ENCODE measurements at regions not wholly inside any gene's neighbourhood (a gene's known extent, or its start where the extent isn't known, plus 50 kb on each side); places are given as distances from the start of the nearest gene placed in this dataset.

GRCh38 chr15:77825546-77825945 lies 192.8 kb upstream of the LINGO1 start:
- Histone ChIP-seq H3K9me3 (ENCODE audit: control insufficient read depth, low read length) (no peaks in the 10 kb centered on the region), H4K91ac (ENCODE audit: low read length) (no peak overlapping the region), H3K4me3 (ENCODE audit: insufficient read depth in 1 of 2, low read depth in 1 of 2, low read length in 2 of 2) (no peak overlapping the region), H3K27me3 (ENCODE audit: control insufficient read depth in 1 of 2, insufficient read depth in 1 of 2, low read length in 2 of 2) (peaks cover 72 to 79% of the 10 kb centered on the region in 2 experiments), H2AFZ (ENCODE audit: low read depth, low read length) (no peak overlapping the region), H2BK12ac (ENCODE audit: low read length in 2 of 2) (no peak overlapping the region), H3K4me1 (ENCODE audit: control insufficient read depth, insufficient read depth, low read depth, low read length) (peaks cover 5% of the 10 kb centered on the region), H3K9ac (ENCODE audit: low read length) (no peak overlapping the region), H2AK5ac (ENCODE audit: low read length, severe bottlenecking) (no peak overlapping the region), H3K23ac (ENCODE audit: low read length in 2 of 2) (no peak overlapping the region), H3K27ac (ENCODE audit: low read length, poor library complexity, severe bottlenecking) (no peak overlapping the region), H2BK120ac (ENCODE audit: low read depth, low read length) (no peak overlapping the region), H3K14ac (ENCODE audit: low read length in 2 of 2) (no peak overlapping the region), H3K79me1 (replicated peaks; ENCODE audit: low read length, poor library complexity, severe bottlenecking) (no peaks in the 10 kb centered on the region), H3K4me2 (ENCODE audit: low read length, poor library complexity, severe bottlenecking) (no peak overlapping the region), H4K8ac (ENCODE audit: low read length) (no peak overlapping the region), H3K4ac (ENCODE audit: low read depth in 1 of 2, low read length in 2 of 2) (no peak overlapping the region), H2BK5ac (ENCODE audit: low read depth, low read length, poor library complexity, severe bottlenecking) (no peak overlapping the region), H3K36me3 (ENCODE audit: control insufficient read depth in 1 of 2, insufficient read depth in 2 of 2, low read depth in 1 of 2, low read length in 2 of 2) (no peaks in the 10 kb centered on the region), H3K18ac (ENCODE audit: low read depth in 1 of 2, low read length in 2 of 2) (no peak overlapping the region), H2BK15ac (ENCODE audit: low read depth, poor library complexity, severe bottlenecking) (no peak overlapping the region)
- WGBS = 85% methylated on average over 7 of the region's 7 CpGs
- DNase-seq = no peak

- no peak overlapping the region for H2BK5ac ChIP-seq (ENCODE audit: low read depth, low read length, poor library complexity, severe bottlenecking)
- no peaks in the 10 kb centered on the region for H3K79me1 ChIP-seq (replicated peaks; ENCODE audit: low read length, poor library complexity, severe bottlenecking)
- H2AK5ac ChIP-seq (ENCODE audit: low read length, severe bottlenecking) = no peak overlapping the region
- no peak overlapping the region for H2AFZ ChIP-seq (ENCODE audit: low read depth, low read length)
- no peak for DNase-seq
- no peaks in the 10 kb centered on the region for H3K36me3 ChIP-seq (ENCODE audit: control insufficient read depth in 1 of 2, insufficient read depth in 2 of 2, low read depth in 1 of 2, low read length in 2 of 2)
- H3K4me2 ChIP-seq (ENCODE audit: low read length, poor library complexity, severe bottlenecking) = no peak overlapping the region
- no peak overlapping the region for H3K9ac ChIP-seq (ENCODE audit: low read length)
- no peak overlapping the region for H4K91ac ChIP-seq (ENCODE audit: low read length)
- peaks cover 75 to 82% of the 10 kb centered on the region in 2 experiments for H3K27me3 ChIP-seq (ENCODE audit: control insufficient read depth in 1 of 2, insufficient read depth in 1 of 2, low read length in 2 of 2)
- H3K18ac ChIP-seq (ENCODE audit: low read depth in 1 of 2, low read length in 2 of 2) = no peak overlapping the region
- no peak overlapping the region for H3K4ac ChIP-seq (ENCODE audit: low read depth in 1 of 2, low read length in 2 of 2)
- no peak overlapping the region for H3K4me3 ChIP-seq (ENCODE audit: insufficient read depth in 1 of 2, low read depth in 1 of 2, low read length in 2 of 2)
- H3K4me1 ChIP-seq (ENCODE audit: control insufficient read depth, insufficient read depth, low read depth, low read length) = peaks cover 7% of the 10 kb centered on the region
- H3K9me3 ChIP-seq (ENCODE audit: control insufficient read depth, low read length) = no peaks in the 10 kb centered on the region
- H2BK120ac ChIP-seq (ENCODE audit: low read depth, low read length) = no peak overlapping the region
- H3K27ac ChIP-seq (ENCODE audit: low read length, poor library complexity, severe bottlenecking) = no peak overlapping the region
- no peak overlapping the region for H2BK15ac ChIP-seq (ENCODE audit: low read depth, poor library complexity, severe bottlenecking)
- H4K8ac ChIP-seq (ENCODE audit: low read length) = no peak overlapping the region
- H3K23ac ChIP-seq (ENCODE audit: low read length in 2 of 2) = no peak overlapping the region
- no peak overlapping the region for H2BK12ac ChIP-seq (ENCODE audit: low read length in 2 of 2)
- 75% methylated on average over 3 of the region's 3 CpGs for WGBS
- no peak overlapping the region for H3K14ac ChIP-seq (ENCODE audit: low read length in 2 of 2)
Observed at GRCh38 chr15:77825252-77825542, 192.5 kb upstream of the LINGO1 start.

GRCh38 chr15:77824361-77825251 lies 191.9 kb upstream of the LINGO1 start:
- no peak overlapping the region for H3K18ac ChIP-seq (ENCODE audit: low read depth in 1 of 2, low read length in 2 of 2)
- no peak overlapping the region for H3K4ac ChIP-seq (ENCODE audit: low read depth in 1 of 2, low read length in 2 of 2)
- H3K4me3 ChIP-seq (ENCODE audit: insufficient read depth in 1 of 2, low read depth in 1 of 2, low read length in 2 of 2) = no peak overlapping the region
- no peak overlapping the region for H2BK12ac ChIP-seq (ENCODE audit: low read length in 2 of 2)
- no peak overlapping the region for H2BK15ac ChIP-seq (ENCODE audit: low read depth, poor library complexity, severe bottlenecking)
- H3K36me3 ChIP-seq (ENCODE audit: control insufficient read depth in 1 of 2, insufficient read depth in 2 of 2, low read depth in 1 of 2, low read length in 2 of 2) = no peaks in the 10 kb centered on the region
- H2AK5ac ChIP-seq (ENCODE audit: low read length, severe bottlenecking) = no peak overlapping the region
- no peaks in the 10 kb centered on the region for H3K9me3 ChIP-seq (ENCODE audit: control insufficient read depth, low read length)
- H3K4me1 ChIP-seq (ENCODE audit: control insufficient read depth, insufficient read depth, low read depth, low read length) = peaks cover 10% of the 10 kb centered on the region
- H3K23ac ChIP-seq (ENCODE audit: low read length in 2 of 2) = no peak overlapping the region
- H3K27me3 ChIP-seq (ENCODE audit: control insufficient read depth in 1 of 2, insufficient read depth in 1 of 2, low read length in 2 of 2) = peaks cover 75 to 85% of the 10 kb centered on the region in 2 experiments
- no peak overlapping the region for H3K27ac ChIP-seq (ENCODE audit: low read length, poor library complexity, severe bottlenecking)
- H2BK5ac ChIP-seq (ENCODE audit: low read depth, low read length, poor library complexity, severe bottlenecking) = no peak overlapping the region
- no peak overlapping the region for H3K4me2 ChIP-seq (ENCODE audit: low read length, poor library complexity, severe bottlenecking)
- H3K14ac ChIP-seq (ENCODE audit: low read length in 2 of 2) = no peak overlapping the region
- H3K9ac ChIP-seq (ENCODE audit: low read length) = no peak overlapping the region
- no peaks in the 10 kb centered on the region for H3K79me1 ChIP-seq (replicated peaks; ENCODE audit: low read length, poor library complexity, severe bottlenecking)
- H2AFZ ChIP-seq (ENCODE audit: low read depth, low read length) = no peak overlapping the region
- H4K91ac ChIP-seq (ENCODE audit: low read length) = no peak overlapping the region
- no peak for DNase-seq
- WGBS = 78% methylated on average over 13 of the region's 13 CpGs
- H2BK120ac ChIP-seq (ENCODE audit: low read depth, low read length) = no peak overlapping the region
- no peak overlapping the region for H4K8ac ChIP-seq (ENCODE audit: low read length)

DNA sequence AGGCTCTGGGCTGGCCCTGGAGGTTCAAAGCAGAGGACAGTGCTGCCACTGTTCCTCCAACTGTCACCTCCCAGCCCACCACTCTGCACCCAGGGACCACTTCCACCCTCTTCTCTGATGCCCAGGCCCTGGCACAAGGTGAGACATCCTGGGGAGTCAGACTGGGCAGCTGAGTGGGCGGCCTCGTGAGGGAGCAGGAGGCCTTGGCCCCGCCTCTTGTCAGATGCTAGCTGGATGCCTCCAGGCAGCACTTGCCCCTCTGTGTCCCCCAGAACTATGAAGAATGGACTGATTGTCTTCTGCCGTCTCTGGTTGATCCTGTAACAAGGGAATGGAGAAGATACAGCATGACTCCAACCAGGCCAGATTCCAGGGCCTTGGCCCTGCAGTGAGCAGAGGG lies 191.0 kb upstream of the LINGO1 start:
- H4K91ac ChIP-seq (ENCODE audit: low read length) = no peak overlapping the region
- DNase-seq = no peak
- 81% methylated on average over 4 of the region's 4 CpGs for WGBS
- no peak overlapping the region for H3K14ac ChIP-seq (ENCODE audit: low read length in 2 of 2)
- H3K36me3 ChIP-seq (ENCODE audit: control insufficient read depth in 1 of 2, insufficient read depth in 2 of 2, low read depth in 1 of 2, low read length in 2 of 2) = no peaks in the 10 kb centered on the region
- peaks cover 75 to 85% of the 10 kb centered on the region in 2 experiments for H3K27me3 ChIP-seq (ENCODE audit: control insufficient read depth in 1 of 2, insufficient read depth in 1 of 2, low read length in 2 of 2)
- H4K8ac ChIP-seq (ENCODE audit: low read length) = no peak overlapping the region
- H3K9ac ChIP-seq (ENCODE audit: low read length) = no peak overlapping the region
- H2AFZ ChIP-seq (ENCODE audit: low read depth, low read length) = no peak overlapping the region
- H2AK5ac ChIP-seq (ENCODE audit: low read length, severe bottlenecking) = no peak overlapping the region
- H2BK5ac ChIP-seq (ENCODE audit: low read depth, low read length, poor library complexity, severe bottlenecking) = no peak overlapping the region
- H2BK120ac ChIP-seq (ENCODE audit: low read depth, low read length) = no peak overlapping the region
- H3K9me3 ChIP-seq (ENCODE audit: control insufficient read depth, low read length) = no peaks in the 10 kb centered on the region
- H3K4me2 ChIP-seq (ENCODE audit: low read length, poor library complexity, severe bottlenecking) = no peak overlapping the region
- H2BK12ac ChIP-seq (ENCODE audit: low read length in 2 of 2) = no peak overlapping the region
- H3K4me3 ChIP-seq (ENCODE audit: insufficient read depth in 1 of 2, low read depth in 1 of 2, low read length in 2 of 2) = no peak overlapping the region
- no peak overlapping the region for H3K18ac ChIP-seq (ENCODE audit: low read depth in 1 of 2, low read length in 2 of 2)
- H3K23ac ChIP-seq (ENCODE audit: low read length in 2 of 2) = no peak overlapping the region
- H2BK15ac ChIP-seq (ENCODE audit: low read depth, poor library complexity, severe bottlenecking) = no peak overlapping the region
- H3K27ac ChIP-seq (ENCODE audit: low read length, poor library complexity, severe bottlenecking) = no peak overlapping the region
- H3K79me1 ChIP-seq (replicated peaks; ENCODE audit: low read length, poor library complexity, severe bottlenecking) = no peaks in the 10 kb centered on the region
- peaks cover 17% of the 10 kb centered on the region for H3K4me1 ChIP-seq (ENCODE audit: control insufficient read depth, insufficient read depth, low read depth, low read length)
- no peak overlapping the region for H3K4ac ChIP-seq (ENCODE audit: low read depth in 1 of 2, low read length in 2 of 2)
